IPS-NIHi11 (cell line): ENCODE measurements at regions not wholly inside any gene's neighbourhood (a gene's known extent, or its start where the extent isn't known, plus 50 kb on each side); places are given as distances from the start of the nearest gene placed in this dataset.

Experiments
- DNase-seq: peaks from one replicate; pipeline ENCODE4 v3.0.0; 2012; ENCODE audit warnings: mixed read lengths, low spot score

GRCh38 chr1:30819244-30819571 is 61.6 kb upstream of the LAPTM5 start:
- DNase-seq, result no peak

DNA sequence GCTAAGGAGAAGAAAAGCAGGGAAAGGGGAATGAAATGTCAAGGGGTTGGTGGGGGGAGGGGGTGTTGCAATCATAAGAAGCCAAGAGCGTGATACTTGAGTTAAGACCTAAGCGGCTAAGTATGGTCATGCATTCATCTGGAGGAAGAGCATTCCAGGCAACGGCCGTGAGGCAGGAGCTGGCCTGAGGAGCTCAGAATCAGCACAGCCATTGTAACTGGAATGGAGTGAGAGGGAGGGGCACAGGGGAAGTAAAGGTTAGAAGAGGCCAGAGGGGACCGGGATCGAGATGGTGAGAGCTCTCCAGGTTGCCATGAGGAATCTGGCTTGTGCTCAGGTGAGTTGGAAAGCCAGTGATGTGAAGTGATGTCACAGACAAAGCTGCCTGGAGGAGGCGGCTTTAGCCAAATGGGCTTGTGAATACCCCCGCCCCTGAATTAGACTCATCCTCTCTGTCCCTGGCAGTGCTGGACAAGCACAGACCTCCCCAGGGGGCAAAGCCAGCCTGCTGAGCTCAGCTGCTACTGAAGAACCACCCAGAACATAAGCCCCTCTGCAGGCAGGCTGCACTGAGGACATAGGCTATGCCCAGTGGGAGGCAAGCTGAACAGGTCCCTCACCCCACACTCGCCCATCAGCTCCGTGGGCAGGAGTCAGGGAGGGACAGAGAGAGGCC is 61.1 kb upstream of the LAPTM5 start:
- DNase-seq, result no peak

- no peak for DNase-seq
Observed at GRCh38 chr1:30817548-30817947, 60.0 kb upstream of the LAPTM5 start.

- DNase-seq, result no peak
Observed at GRCh38 chr1:30817077-30817438, 59.5 kb upstream of the LAPTM5 start.

- peak; percentile 93 for DNase-seq
Observed at GRCh38 chr1:30816211-30817076, 58.9 kb upstream of the LAPTM5 start.

GRCh38 chr1:30815556-30815955 is 58.0 kb upstream of the LAPTM5 start:
- no peak for DNase-seq

- no peak for DNase-seq
Observed at GRCh38 chr1:30814292-30814691, 56.7 kb upstream of the LAPTM5 start.

GRCh38 chr1:30812076-30812475 is 54.5 kb upstream of the LAPTM5 start:
- DNase-seq, result no peak

- DNase-seq, result no peak
Observed at GRCh38 chr1:30811187-30811586, 53.6 kb upstream of the LAPTM5 start.

- no peak for DNase-seq
Observed at GRCh38 chr1:30810416-30811080, 53.0 kb upstream of the LAPTM5 start.

DNA sequence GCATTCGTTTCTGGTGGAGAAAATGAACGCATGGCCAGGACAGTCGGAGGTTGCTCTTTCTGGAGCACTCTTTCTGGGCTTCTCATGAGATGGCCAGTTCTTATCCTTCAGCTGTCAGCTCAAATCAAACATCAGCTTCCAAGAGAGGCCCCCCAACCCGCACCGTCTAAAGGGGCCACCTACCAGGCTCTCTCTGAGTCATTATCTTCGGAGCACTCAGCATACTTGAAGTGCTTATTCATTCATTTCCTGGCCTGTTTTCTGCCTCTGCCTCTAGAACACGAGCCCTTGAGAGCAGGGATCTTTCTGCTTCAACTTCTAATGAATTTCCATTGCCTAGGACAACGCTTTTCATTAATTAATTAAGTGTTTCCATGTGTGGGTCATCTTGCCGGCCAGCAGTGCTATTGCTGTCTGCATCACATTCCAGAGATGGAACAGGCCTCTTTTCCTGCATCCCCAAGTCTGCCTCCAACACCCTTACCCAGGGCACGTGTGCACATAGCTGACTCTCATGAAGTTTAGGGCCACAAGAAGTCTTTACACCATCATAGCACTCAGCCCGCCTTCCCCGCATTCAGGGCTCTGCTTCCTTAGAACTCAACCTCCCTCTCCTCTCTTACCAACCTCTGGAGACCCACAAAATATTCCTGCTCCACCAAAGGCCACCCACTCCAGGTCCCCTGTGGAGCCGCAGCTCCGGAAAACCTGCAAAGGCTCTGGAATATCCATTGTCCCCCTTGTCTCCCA is 52.1 kb upstream of the LAPTM5 start:
- no peak for DNase-seq

- no peak for DNase-seq
Observed at GRCh38 chr1:30808067-30808662, 50.6 kb upstream of the LAPTM5 start.

- no peak for DNase-seq
Observed at GRCh38 chr1:30807318-30808066, 49.9 kb upstream of the LAPTM5 start.
